AG04450 (cell line): ENCODE measurements at regions not wholly inside any gene's neighbourhood (a gene's known extent, or its start where the extent isn't known, plus 50 kb on each side); places are given as distances from the start of the nearest gene placed in this dataset.

Source experiments
- CTCF ChIA-PET: fragments of 300-600, 350-600 bp; formaldehyde crosslinking; extraction: SDS; loops from one replicate; lab custom pipeline; 2022; ENCODE audit warnings: antibody characterized with exemption, inconsistent platforms; lab: Charles Lee
- POLR2A ChIA-PET: fragments of 350-600 bp; formaldehyde crosslinking; extraction: SDS; loops from one replicate; lab custom pipeline; 2021; ENCODE audit warnings: antibody characterized with exemption, inconsistent platforms; lab: Yijun Ruan, JAX
- DNase-seq: peaks from one replicate; pipeline ENCODE4 v3.0.0-alpha.2; 2011; ENCODE audit warnings: low read depth, low spot score
- H3K27ac ChIP-seq: one replicate; pipeline ENCODE4 v1.5.1; 2012; ENCODE audit warnings: low read depth, low read length, control low read depth
- H3K27me3 ChIP-seq: one replicate; pipeline ENCODE4 v1.6.0; 2012; ENCODE audit warnings: low read length; ENCODE audit not compliant: control insufficient read depth, insufficient read depth
- H3K4me3 ChIP-seq: 2 replicates; pipeline ENCODE4 v1.5.1; 2011; ENCODE audit warnings: mild to moderate bottlenecking, low read depth, low read length, control low read depth
- H3K9me3 ChIP-seq: 2 replicates; pipeline ENCODE4 v1.5.1; 2012; ENCODE audit warnings: low read length; ENCODE audit not compliant: control insufficient read depth, insufficient read depth
- CTCF ChIP-seq: IDR thresholded peaks from 2 replicates; pipeline ENCODE4 v1.5.1; 2011; ENCODE audit warnings: low read depth, low read length, control low read depth, inconsistent platforms

- ChIA-PET CTCF (interaction anchor here (0.7 kb wide), 1 partner anchor 12 kb away, joined by 3 read pairs; no protein-coding TSS in a partner anchor), POLR2A (no interaction called here)
- TF ChIP-seq CTCF = no peak
- Histone ChIP-seq H3K4me3 (no peak overlapping the region), H3K27me3 (peaks cover 7% of the 10 kb centered on the region), H3K9me3 (no peaks in the 10 kb centered on the region), H3K27ac (no peak overlapping the region)
- DNase-seq = no peak
Measured at GRCh38 chr1:30382496-30382895, 340.9 kb downstream of the MATN1 start.

DNA sequence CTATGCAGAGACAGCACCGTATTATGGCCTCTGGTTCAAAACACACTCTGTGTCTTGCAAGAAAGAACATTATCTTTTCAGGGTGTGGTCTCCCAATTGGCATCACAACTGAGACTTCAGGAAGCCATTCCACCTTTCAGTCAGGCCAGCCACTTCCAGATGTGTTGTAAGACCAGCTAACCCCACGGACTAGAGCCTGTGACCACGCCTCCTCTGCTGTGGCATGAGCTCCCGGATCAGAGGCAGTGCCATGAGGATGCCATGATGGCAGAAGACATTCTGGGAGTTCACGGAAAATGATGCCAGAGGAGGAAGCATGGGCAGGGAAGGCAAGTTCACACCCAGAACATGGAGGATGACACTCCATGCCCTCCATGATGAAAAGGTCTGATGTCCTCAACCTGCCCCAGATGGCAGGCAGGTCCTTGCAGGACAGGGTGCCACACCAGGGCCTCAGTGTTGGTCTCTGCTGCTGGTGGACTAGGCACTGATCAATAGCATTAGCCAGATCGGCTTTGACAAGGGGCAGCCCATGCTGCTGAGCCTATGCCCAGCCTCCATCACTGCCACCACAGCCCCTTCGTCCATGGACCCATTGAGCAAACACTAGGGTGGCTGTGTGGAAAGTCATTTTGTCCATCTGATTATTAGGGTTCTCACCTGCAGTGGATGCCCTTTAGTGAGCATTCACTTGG, 341.6 kb downstream of the MATN1 start:
- TF ChIP-seq CTCF = no peak
- CTCF ChIA-PET = interaction anchor here (0.6 to 2.6 kb wide), 2 partner anchors 18 to 899 kb away, joined by 5 to 17 read pairs; no protein-coding TSS in a partner anchor
- POLR2A ChIA-PET = no interaction called here
- no peak overlapping the region for H3K4me3 ChIP-seq
- H3K9me3 ChIP-seq = no peaks in the 10 kb centered on the region
- no peak for DNase-seq
- no peak overlapping the region for H3K27ac ChIP-seq
- H3K27me3 ChIP-seq = peaks cover 9% of the 10 kb centered on the region

DNA sequence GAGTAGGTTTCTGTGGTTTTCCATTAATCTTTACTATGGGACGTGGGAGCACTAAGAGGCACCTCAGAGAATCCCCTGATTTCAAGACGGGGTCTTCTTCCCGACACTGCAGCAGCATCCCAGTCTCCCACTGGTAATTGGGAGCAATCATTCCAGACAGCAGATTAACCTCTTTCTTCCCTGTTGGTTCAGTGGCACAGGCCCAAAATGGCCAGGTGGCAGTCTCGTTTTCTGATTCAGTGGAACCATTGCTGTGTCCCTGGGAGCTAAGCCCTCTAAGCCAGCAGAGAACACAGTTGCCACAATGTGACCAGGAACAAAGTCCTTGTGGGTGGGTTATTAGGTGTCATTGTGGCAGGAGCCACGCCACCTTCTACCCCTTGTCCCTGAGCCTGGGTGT, 342.1 kb downstream of the MATN1 start:
- DNase-seq = no peak
- Histone ChIP-seq H3K9me3 (no peaks in the 10 kb centered on the region), H3K27me3 (peaks cover 9% of the 10 kb centered on the region), H3K27ac (no peak overlapping the region), H3K4me3 (no peak overlapping the region)
- POLR2A ChIA-PET = no interaction called here
- CTCF ChIA-PET = interaction anchor here (0.6 to 2.6 kb wide), 18 partner anchors 10 to 1141 kb away, joined by 3 to 22 read pairs (median 6); no protein-coding TSS in a partner anchor
- TF ChIP-seq CTCF = no peak

GRCh38 chr1:30380625-30380984, 342.8 kb downstream of the MATN1 start:
- POLR2A ChIA-PET = no interaction called here
- CTCF ChIA-PET = interaction anchor here (0.7 to 2.6 kb wide), 48 partner anchors 9 to 1148 kb away, joined by 3 to 22 read pairs (median 4); no protein-coding TSS in a partner anchor
- Histone ChIP-seq H3K27ac (no peak overlapping the region), H3K27me3 (peaks cover 9% of the 10 kb centered on the region), H3K4me3 (no peak overlapping the region), H3K9me3 (no peaks in the 10 kb centered on the region)
- TF ChIP-seq CTCF = no peak
- no peak for DNase-seq
